ENCODE measurements at regions not wholly inside any gene's neighbourhood (a gene's known extent, or its start where the extent isn't known, plus 50 kb on each side); places are given as distances from the start of the nearest gene placed in this dataset.

- H3K27me3 Mint-ChIP-seq (ENCODE audit: insufficient read depth), result peaks cover 29% of the 10 kb centered on the region
- H3K4me1 Mint-ChIP-seq (ENCODE audit: low read depth), result peaks cover 5% of the 10 kb centered on the region
- DNase-seq (ENCODE audit: low spot score), result no peak
- H3K9me3 Mint-ChIP-seq, result no peaks in the 10 kb centered on the region
- no peak overlapping the region for H3K27ac Mint-ChIP-seq
- H3K4me3 Mint-ChIP-seq, result no peak overlapping the region
- intact Hi-C loops (cut with micrococcal nuclease), result no loop called here
- H3K36me3 Mint-ChIP-seq (ENCODE audit: low read depth), result no peaks in the 10 kb centered on the region
Measured at GRCh38 chr3:71862371-71863140, 77.6 kb upstream of the PROK2 start.

GRCh38 chr3:71859123-71859519 is 74.2 kb upstream of the PROK2 start:
- Mint-ChIP-seq H3K4me3 (no peak overlapping the region), H3K4me1 (ENCODE audit: low read depth) (peaks cover 5% of the 10 kb centered on the region), H3K27ac (no peak overlapping the region), H3K9me3 (no peaks in the 10 kb centered on the region), H3K36me3 (ENCODE audit: low read depth) (no peaks in the 10 kb centered on the region), H3K27me3 (ENCODE audit: insufficient read depth) (peaks cover 7% of the 10 kb centered on the region)
- DNase-seq (ENCODE audit: low spot score), result no peak
- intact Hi-C loops (cut with micrococcal nuclease), result loop anchor here (1.0 kb wide), 2 partner anchors 129 to 148 kb away; no protein-coding TSS in a partner anchor

DNA sequence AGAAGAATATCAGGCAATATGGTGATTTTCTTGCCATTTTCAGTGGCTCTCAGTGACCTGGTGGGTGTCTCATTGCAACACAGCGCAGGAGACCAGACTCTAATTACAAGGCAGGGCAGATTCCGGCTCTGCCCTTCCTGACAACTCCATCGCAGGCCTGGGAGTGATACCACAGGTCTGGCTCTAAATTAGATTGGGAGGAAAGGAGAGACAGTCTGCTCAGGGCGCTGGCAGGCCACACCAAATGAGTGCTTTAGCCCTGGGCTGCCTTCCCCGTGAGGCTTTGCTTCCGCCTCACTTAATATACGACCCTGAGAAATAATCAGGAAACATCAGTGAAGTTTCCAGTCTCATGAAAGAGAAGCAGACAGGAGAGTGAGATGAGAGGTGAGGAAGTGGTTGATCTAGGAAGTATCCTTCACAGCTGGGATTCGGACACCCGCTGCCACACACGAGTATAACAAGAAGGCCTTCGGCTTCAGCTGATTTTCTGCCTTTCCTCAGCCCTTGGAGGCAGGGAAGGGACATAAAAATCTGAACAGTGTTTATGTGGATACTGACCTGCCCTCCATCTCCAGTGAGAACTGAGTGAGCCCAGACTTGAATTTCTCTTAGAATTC is 73.7 kb upstream of the PROK2 start:
- peaks cover 5% of the 10 kb centered on the region for H3K4me1 Mint-ChIP-seq (ENCODE audit: low read depth)
- no peak overlapping the region for H3K4me3 Mint-ChIP-seq
- intact Hi-C loops (cut with micrococcal nuclease), result loop anchor here (1.0 kb wide), 2 partner anchors 128 to 147 kb away; no protein-coding TSS in a partner anchor
- H3K27me3 Mint-ChIP-seq (ENCODE audit: insufficient read depth), result peaks cover 7% of the 10 kb centered on the region
- H3K27ac Mint-ChIP-seq, result no peak overlapping the region
- no peaks in the 10 kb centered on the region for H3K36me3 Mint-ChIP-seq (ENCODE audit: low read depth)
- H3K9me3 Mint-ChIP-seq, result no peaks in the 10 kb centered on the region
- DNase-seq (ENCODE audit: low spot score), result no peak

GRCh38 chr3:71857956-71858355 is 73.0 kb upstream of the PROK2 start:
- H3K36me3 Mint-ChIP-seq (ENCODE audit: low read depth), result no peaks in the 10 kb centered on the region
- no peak overlapping the region for H3K27ac Mint-ChIP-seq
- no peak for DNase-seq (ENCODE audit: low spot score)
- intact Hi-C loops (cut with micrococcal nuclease), result no loop called here
- H3K4me1 Mint-ChIP-seq (ENCODE audit: low read depth), result peaks cover 5% of the 10 kb centered on the region
- peaks cover 7% of the 10 kb centered on the region for H3K27me3 Mint-ChIP-seq (ENCODE audit: insufficient read depth)
- no peaks in the 10 kb centered on the region for H3K9me3 Mint-ChIP-seq
- no peak overlapping the region for H3K4me3 Mint-ChIP-seq

DNA sequence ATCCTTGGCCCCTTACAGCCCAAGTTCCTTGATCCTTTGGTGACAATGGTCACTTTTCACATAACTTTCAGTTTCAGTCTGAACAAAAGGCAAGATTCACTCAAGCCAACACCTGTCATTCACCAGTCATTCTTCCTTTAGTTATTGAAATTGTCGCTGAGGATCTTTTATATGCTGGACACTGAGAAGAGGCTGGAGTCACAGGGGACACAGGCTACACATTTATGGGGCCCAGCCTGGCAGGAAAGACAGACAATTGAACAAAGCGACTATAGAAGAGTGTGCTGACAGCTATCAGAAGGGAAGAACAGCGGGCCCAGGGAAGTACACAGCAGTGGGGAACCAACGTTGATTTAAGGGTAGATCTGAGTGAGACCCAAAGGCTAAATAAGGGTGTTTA is 69.8 kb upstream of the PROK2 start:
- no peaks in the 10 kb centered on the region for H3K36me3 Mint-ChIP-seq (ENCODE audit: low read depth)
- DNase-seq (ENCODE audit: low spot score), result no peak
- H3K4me1 Mint-ChIP-seq (ENCODE audit: low read depth), result peaks cover 5% of the 10 kb centered on the region
- no peak overlapping the region for H3K27ac Mint-ChIP-seq
- H3K9me3 Mint-ChIP-seq, result no peaks in the 10 kb centered on the region
- intact Hi-C loops (cut with micrococcal nuclease), result no loop called here
- no peak overlapping the region for H3K4me3 Mint-ChIP-seq
- peaks cover 5% of the 10 kb centered on the region for H3K27me3 Mint-ChIP-seq (ENCODE audit: insufficient read depth)

- Mint-ChIP-seq H3K27ac (no peak overlapping the region), H3K36me3 (ENCODE audit: low read depth) (no peaks in the 10 kb centered on the region), H3K27me3 (ENCODE audit: insufficient read depth) (peaks cover 5% of the 10 kb centered on the region), H3K4me3 (no peak overlapping the region), H3K9me3 (no peaks in the 10 kb centered on the region), H3K4me1 (ENCODE audit: low read depth) (peaks cover 2% of the 10 kb centered on the region)
- no peak for DNase-seq (ENCODE audit: low spot score)
- intact Hi-C loops (cut with micrococcal nuclease), result no loop called here
Measured at GRCh38 chr3:71854096-71854495, 69.1 kb upstream of the PROK2 start.

GRCh38 chr3:71851878-71852277 is 66.9 kb upstream of the PROK2 start:
- intact Hi-C loops (cut with micrococcal nuclease), result no loop called here
- no peaks in the 10 kb centered on the region for H3K9me3 Mint-ChIP-seq
- H3K4me1 Mint-ChIP-seq (ENCODE audit: low read depth), result no peaks in the 10 kb centered on the region

GRCh38 chr3:71850654-71851053 is 65.7 kb upstream of the PROK2 start:
- Mint-ChIP-seq H3K4me1 (ENCODE audit: low read depth) (no peaks in the 10 kb centered on the region), H3K9me3 (no peaks in the 10 kb centered on the region), H3K27ac (no peak overlapping the region), H3K36me3 (ENCODE audit: low read depth) (no peaks in the 10 kb centered on the region), H3K27me3 (ENCODE audit: insufficient read depth) (peaks cover 15% of the 10 kb centered on the region), H3K4me3 (no peak overlapping the region)
- intact Hi-C loops (cut with micrococcal nuclease), result no loop called here
- DNase-seq (ENCODE audit: low spot score), result no peak

More at GRCh38 chr3:71851878-71852277, 66.9 kb upstream of the PROK2 start:
- no peak for DNase-seq (ENCODE audit: low spot score)
- H3K27me3 Mint-ChIP-seq (ENCODE audit: insufficient read depth), result peaks cover 11% of the 10 kb centered on the region
- H3K27ac Mint-ChIP-seq, result no peak overlapping the region
- no peaks in the 10 kb centered on the region for H3K36me3 Mint-ChIP-seq (ENCODE audit: low read depth)
- no peak overlapping the region for H3K4me3 Mint-ChIP-seq

DNA sequence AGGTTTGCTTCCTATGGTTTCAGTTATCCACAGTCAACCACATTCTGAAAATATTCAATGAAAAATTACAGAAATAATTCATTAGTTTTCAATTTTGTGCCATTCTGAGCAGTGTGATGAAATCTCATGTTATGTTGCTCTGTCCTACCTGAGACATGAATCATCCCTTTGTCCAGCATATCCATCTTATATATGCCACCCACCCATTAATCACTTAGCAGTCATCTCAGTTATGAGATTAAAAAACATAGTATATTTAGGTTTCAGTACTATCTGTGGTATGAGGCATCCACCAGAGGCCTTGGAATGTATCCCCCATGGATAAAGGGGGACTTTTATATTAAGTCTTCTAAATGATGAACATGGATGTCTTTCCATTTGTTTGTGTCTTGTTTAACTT is 64.7 kb upstream of the PROK2 start:
- DNase-seq (ENCODE audit: low spot score), result no peak
- Mint-ChIP-seq H3K36me3 (ENCODE audit: low read depth) (no peaks in the 10 kb centered on the region), H3K9me3 (no peaks in the 10 kb centered on the region), H3K27ac (no peak overlapping the region), H3K4me3 (no peak overlapping the region), H3K4me1 (ENCODE audit: low read depth) (no peaks in the 10 kb centered on the region), H3K27me3 (ENCODE audit: insufficient read depth) (peaks cover 15% of the 10 kb centered on the region)
- intact Hi-C loops (cut with micrococcal nuclease), result no loop called here

DNA sequence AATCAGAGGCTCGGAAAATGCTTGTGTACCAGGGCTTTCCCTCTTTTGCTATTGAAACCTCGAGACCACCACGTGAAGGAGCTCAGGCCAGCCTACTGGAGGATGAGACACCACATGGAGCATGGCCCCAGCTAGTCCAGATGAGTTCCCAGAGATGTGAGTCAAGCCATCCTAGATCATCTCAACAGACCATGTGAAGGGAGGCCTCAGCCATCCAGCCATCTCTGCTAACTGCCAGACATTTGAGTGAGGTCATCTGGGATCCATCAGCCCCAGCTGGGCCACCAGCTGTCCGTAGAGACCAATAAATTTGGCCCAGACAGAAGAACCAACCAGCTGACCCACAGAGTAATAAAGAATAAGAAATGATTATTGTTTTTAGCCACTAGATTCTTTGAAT is 62.8 kb upstream of the PROK2 start:
- Mint-ChIP-seq H3K4me3 (no peak overlapping the region), H3K9me3 (no peaks in the 10 kb centered on the region), H3K4me1 (ENCODE audit: low read depth) (no peaks in the 10 kb centered on the region), H3K27ac (no peak overlapping the region), H3K36me3 (ENCODE audit: low read depth) (no peaks in the 10 kb centered on the region), H3K27me3 (ENCODE audit: insufficient read depth) (peaks cover 21% of the 10 kb centered on the region)
- no peak for DNase-seq (ENCODE audit: low spot score)
- intact Hi-C loops (cut with micrococcal nuclease), result no loop called here

DNA sequence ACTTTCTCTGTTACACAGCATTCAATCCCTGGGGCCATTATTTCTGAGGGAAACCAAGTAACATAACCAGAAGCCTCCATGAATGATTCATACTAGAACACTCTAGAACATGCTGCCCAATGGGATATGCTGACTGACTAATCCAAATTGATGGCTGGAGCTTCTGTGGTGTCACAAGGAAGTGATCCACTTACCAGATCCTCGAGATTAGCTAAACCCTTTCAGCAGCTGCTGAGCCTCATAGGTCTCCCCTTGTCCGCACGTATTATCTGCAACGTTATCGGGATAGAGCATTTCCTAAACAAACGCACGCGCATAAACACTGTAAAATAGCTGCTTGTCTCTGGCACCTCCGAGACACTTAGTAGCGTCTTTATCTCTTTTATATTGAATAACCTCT is 61.2 kb upstream of the PROK2 start:
- Mint-ChIP-seq H3K9me3 (no peaks in the 10 kb centered on the region), H3K27ac (no peak overlapping the region)

DNA sequence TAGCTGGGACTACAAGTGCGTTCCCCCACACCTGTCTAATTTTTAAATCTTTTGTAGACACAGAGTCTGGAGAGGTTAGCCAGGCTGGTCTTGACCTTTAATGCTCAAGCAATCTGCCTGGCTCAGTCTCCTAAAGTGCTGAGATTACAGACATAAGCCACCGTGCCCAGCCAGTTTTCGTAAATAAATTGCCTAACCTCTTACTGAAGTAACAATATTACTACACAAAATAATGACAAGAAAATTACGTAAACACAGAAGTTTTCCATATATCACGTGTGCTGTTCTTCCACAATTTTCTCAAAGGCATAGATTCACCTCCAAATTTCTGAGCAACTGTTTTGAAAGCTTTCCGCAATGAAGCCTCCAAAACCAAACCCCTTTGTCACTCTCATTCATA is 58.1 kb upstream of the PROK2 start:
- peaks cover 24% of the 10 kb centered on the region for H3K27me3 Mint-ChIP-seq (ENCODE audit: insufficient read depth)
- no peak overlapping the region for H3K27ac Mint-ChIP-seq
- H3K9me3 Mint-ChIP-seq, result no peaks in the 10 kb centered on the region
- no peak overlapping the region for H3K4me3 Mint-ChIP-seq
- intact Hi-C loops (cut with micrococcal nuclease), result no loop called here
- H3K4me1 Mint-ChIP-seq (ENCODE audit: low read depth), result no peaks in the 10 kb centered on the region
- DNase-seq (ENCODE audit: low spot score), result no peak
- H3K36me3 Mint-ChIP-seq (ENCODE audit: low read depth), result no peaks in the 10 kb centered on the region

More for the DNA sequence above, 61.2 kb upstream of the PROK2 start:
- Mint-ChIP-seq H3K4me3 (no peak overlapping the region), H3K36me3 (ENCODE audit: low read depth) (no peaks in the 10 kb centered on the region), H3K4me1 (ENCODE audit: low read depth) (no peaks in the 10 kb centered on the region), H3K27me3 (ENCODE audit: insufficient read depth) (peaks cover 19% of the 10 kb centered on the region)
- intact Hi-C loops (cut with micrococcal nuclease), result no loop called here
- DNase-seq (ENCODE audit: low spot score), result no peak

- no peak for DNase-seq (ENCODE audit: low spot score)
- Mint-ChIP-seq H3K4me3 (no peak overlapping the region), H3K27me3 (ENCODE audit: insufficient read depth) (peaks cover 18% of the 10 kb centered on the region), H3K9me3 (no peaks in the 10 kb centered on the region), H3K4me1 (ENCODE audit: low read depth) (no peaks in the 10 kb centered on the region), H3K27ac (no peak overlapping the region), H3K36me3 (ENCODE audit: low read depth) (no peaks in the 10 kb centered on the region)
- intact Hi-C loops (cut with micrococcal nuclease), result no loop called here
Measured at GRCh38 chr3:71838406-71838805, 53.5 kb upstream of the PROK2 start.

Data from activated T-helper 1 cell treated with anti-CD3 and anti-CD28 coated beads, Interleukin-12 subunit alpha, Interleukin-12 subunit beta, Interleukin-2, Interleukin-4 antibody, amounts not matched to agents 30 ng/mL and 10 ng/mL and 1 ng/mL, durations not matched to agents 14 hours and 24 hours and 36 hours (primary cell).